22Rv1 (cell line): ENCODE measurements at regions not wholly inside any gene's neighbourhood (a gene's known extent, or its start where the extent isn't known, plus 50 kb on each side); places are given as distances from the start of the nearest gene placed in this dataset.

Experiments used
- ZFX ChIP-seq: fragments of 450-650 bp; IDR thresholded peaks from 2 replicates; pipeline ENCODE4 v1.6.1; 2017; ENCODE audit warnings: antibody characterized with exemption, borderline replicate concordance
- TF ChIP-seq, protein P1 (sequence below): fragments of 450-650 bp; IDR thresholded peaks from 2 replicates; pipeline ENCODE4 v1.5.1; 2017; ENCODE audit warnings: mild to moderate bottlenecking

GRCh38 chr16:61195006-61195405 is 841.2 kb downstream of the CDH8 start:
- TF ChIP-seq, protein P1, sequence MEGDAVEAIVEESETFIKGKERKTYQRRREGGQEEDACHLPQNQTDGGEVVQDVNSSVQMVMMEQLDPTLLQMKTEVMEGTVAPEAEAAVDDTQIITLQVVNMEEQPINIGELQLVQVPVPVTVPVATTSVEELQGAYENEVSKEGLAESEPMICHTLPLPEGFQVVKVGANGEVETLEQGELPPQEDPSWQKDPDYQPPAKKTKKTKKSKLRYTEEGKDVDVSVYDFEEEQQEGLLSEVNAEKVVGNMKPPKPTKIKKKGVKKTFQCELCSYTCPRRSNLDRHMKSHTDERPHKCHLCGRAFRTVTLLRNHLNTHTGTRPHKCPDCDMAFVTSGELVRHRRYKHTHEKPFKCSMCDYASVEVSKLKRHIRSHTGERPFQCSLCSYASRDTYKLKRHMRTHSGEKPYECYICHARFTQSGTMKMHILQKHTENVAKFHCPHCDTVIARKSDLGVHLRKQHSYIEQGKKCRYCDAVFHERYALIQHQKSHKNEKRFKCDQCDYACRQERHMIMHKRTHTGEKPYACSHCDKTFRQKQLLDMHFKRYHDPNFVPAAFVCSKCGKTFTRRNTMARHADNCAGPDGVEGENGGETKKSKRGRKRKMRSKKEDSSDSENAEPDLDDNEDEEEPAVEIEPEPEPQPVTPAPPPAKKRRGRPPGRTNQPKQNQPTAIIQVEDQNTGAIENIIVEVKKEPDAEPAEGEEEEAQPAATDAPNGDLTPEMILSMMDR: no peak
- no peak for TF ChIP-seq ZFX
